ENCODE measurements at regions not wholly inside any gene's neighbourhood (a gene's known extent, or its start where the extent isn't known, plus 50 kb on each side); places are given as distances from the start of the nearest gene placed in this dataset.

GRCh38 chr2:117703858-117704257 is 110.6 kb upstream of the DDX18 start:
- TF ChIP-seq POLR2A (IDR thresholded peaks at IDR 0.05; ENCODE audit: low read depth, low read length) = no peak
- TF ChIP-seq, protein P1, sequence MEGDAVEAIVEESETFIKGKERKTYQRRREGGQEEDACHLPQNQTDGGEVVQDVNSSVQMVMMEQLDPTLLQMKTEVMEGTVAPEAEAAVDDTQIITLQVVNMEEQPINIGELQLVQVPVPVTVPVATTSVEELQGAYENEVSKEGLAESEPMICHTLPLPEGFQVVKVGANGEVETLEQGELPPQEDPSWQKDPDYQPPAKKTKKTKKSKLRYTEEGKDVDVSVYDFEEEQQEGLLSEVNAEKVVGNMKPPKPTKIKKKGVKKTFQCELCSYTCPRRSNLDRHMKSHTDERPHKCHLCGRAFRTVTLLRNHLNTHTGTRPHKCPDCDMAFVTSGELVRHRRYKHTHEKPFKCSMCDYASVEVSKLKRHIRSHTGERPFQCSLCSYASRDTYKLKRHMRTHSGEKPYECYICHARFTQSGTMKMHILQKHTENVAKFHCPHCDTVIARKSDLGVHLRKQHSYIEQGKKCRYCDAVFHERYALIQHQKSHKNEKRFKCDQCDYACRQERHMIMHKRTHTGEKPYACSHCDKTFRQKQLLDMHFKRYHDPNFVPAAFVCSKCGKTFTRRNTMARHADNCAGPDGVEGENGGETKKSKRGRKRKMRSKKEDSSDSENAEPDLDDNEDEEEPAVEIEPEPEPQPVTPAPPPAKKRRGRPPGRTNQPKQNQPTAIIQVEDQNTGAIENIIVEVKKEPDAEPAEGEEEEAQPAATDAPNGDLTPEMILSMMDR (IDR thresholded peaks at IDR 0.05; ENCODE audit: extremely low read depth in 1 of 2, insufficient read depth in 1 of 2, low read depth in 1 of 2, low read length in 2 of 2) = no peak
- TF ChIP-seq EZH2 (IDR thresholded peaks at IDR 0.05; ENCODE audit: borderline replicate concordance, low read depth, low read length, severe bottlenecking) = no peak
- no peak for TF ChIP-seq POLR2AphosphoS5 (IDR thresholded peaks at IDR 0.05; ENCODE audit: insufficient read depth, low read depth, low read length)
- no peak for TF ChIP-seq MYC (IDR thresholded peaks at IDR 0.05; ENCODE audit: low read depth, low read length)
